Amygdala (tissue), 56 donors: ENCODE measurements at regions not wholly inside any gene's neighbourhood (a gene's known extent, or its start where the extent isn't known, plus 50 kb on each side); places are given as distances from the start of the nearest gene placed in this dataset.
A peak's percentile ranks its signal among the peaks of the same experiment; 100 is the strongest.
"Not testable (repeated sequence)": the region's sequence is repeated elsewhere in the genome, so short reads cannot be mapped to it uniquely, and the experiment has no call there.

ENCODE experiments used
- DNase-seq, 56 donors: peaks; one replicate each; lab custom pipeline; 2025; lab: John Stamatoyannopoulos, UW

GRCh38 chr6:21906826-21907225 lies 313.3 kb downstream of the SOX4 start:
- DNase-seq, result no peak

- DNase-seq, result no peak
These were observed 313.7 kb downstream of the SOX4 start for GRCh38 chr6:21907291-21907690.

- no peak for DNase-seq
These were observed 314.8 kb downstream of the SOX4 start for GRCh38 chr6:21908161-21908848.

- no peak for DNase-seq
These were observed 315.8 kb downstream of the SOX4 start for GRCh38 chr6:21909321-21909720.

- no peak for DNase-seq
These were observed 317.7 kb downstream of the SOX4 start for GRCh38 chr6:21911208-21911607.

- no peak for DNase-seq
These were observed 318.7 kb downstream of the SOX4 start for GRCh38 chr6:21912151-21912832.

GRCh38 chr6:21914121-21914973 lies 320.8 kb downstream of the SOX4 start:
- DNase-seq, result peak in 1 of 56 donors; percentile 3

- DNase-seq, result peak in 10 of 56 donors; percentile 1 to 19 (median 4)
These were observed 322.2 kb downstream of the SOX4 start for GRCh38 chr6:21915707-21916260.

GRCh38 chr6:21918041-21918440 lies 324.5 kb downstream of the SOX4 start:
- DNase-seq, result no peak

GRCh38 chr6:21918666-21919065 lies 325.1 kb downstream of the SOX4 start:
- no peak for DNase-seq

GRCh38 chr6:21922086-21922485 lies 328.5 kb downstream of the SOX4 start:
- no peak for DNase-seq

- DNase-seq, result no peak
These were observed 330.5 kb downstream of the SOX4 start for GRCh38 chr6:21924002-21924401.

- no peak for DNase-seq
These were observed 335.3 kb downstream of the SOX4 start for GRCh38 chr6:21928827-21929226.

GRCh38 chr6:21931641-21932335 lies 338.2 kb downstream of the SOX4 start:
- DNase-seq, result no peak

GRCh38 chr6:21933351-21933750 lies 339.8 kb downstream of the SOX4 start:
- DNase-seq, result no peak

GRCh38 chr6:21935142-21935541 lies 341.6 kb downstream of the SOX4 start:
- DNase-seq, result no peak

GRCh38 chr6:21935561-21936028 lies 342.0 kb downstream of the SOX4 start:
- DNase-seq, result peak in 1 of 56 donors; percentile 7

- DNase-seq, result no peak
These were observed 343.9 kb downstream of the SOX4 start for GRCh38 chr6:21937466-21937865.

- not testable (repeated sequence) for DNase-seq
These were observed 345.5 kb downstream of the SOX4 start for GRCh38 chr6:21939066-21939465.

- DNase-seq, result no peak
These were observed 348.4 kb downstream of the SOX4 start for GRCh38 chr6:21941926-21942325.
